ENCODE measurements at regions not wholly inside any gene's neighbourhood (a gene's known extent, or its start where the extent isn't known, plus 50 kb on each side); places are given as distances from the start of the nearest gene placed in this dataset.

DNA sequence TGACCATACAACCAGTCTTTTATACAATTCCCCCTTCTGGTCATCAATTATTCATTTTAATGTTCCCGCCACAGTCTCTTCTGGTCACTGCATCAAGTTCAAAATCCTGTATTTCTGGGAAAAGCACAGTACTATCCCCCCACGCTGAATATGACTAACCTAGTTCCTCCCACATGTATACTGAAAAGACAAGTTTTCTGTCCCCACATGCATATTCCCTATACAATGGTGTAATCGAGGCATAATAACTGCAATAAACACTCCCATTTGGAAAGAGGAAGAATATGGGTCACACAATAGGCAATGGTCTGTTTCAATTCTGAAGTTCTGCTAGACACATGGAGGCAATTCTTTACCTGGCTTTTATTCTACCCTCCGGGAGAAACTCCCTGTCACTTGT, 344.9 kb downstream of the EFNA5 start:
- DNase-seq (ENCODE audit: low spot score), result no peak

- DNase-seq (ENCODE audit: low spot score), result no peak
Measured at GRCh38 chr5:107324809-107325208, 345.9 kb downstream of the EFNA5 start.

DNA sequence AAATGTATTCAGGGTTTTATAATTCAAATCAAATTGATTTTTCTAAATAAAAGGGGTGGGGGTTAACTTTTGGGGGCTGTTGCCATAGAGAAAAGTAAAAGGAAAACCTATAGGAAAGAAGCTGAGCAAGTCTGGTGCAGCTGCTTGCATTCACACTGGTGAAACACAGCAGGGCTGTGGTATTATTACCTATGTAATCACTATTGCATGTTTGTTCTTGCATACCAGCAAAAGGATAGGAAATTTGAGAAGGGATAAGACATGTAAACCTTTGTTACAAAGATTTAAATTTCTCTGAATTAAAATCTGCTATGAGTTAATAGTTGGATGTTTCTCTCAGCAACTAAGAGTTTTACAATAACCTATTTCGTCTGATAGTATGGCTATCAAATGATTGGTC, 346.7 kb downstream of the EFNA5 start:
- no peak for DNase-seq (ENCODE audit: low spot score)

- no peak for DNase-seq (ENCODE audit: low spot score)
Measured at GRCh38 chr5:107323536-107323935, 347.2 kb downstream of the EFNA5 start.

DNA sequence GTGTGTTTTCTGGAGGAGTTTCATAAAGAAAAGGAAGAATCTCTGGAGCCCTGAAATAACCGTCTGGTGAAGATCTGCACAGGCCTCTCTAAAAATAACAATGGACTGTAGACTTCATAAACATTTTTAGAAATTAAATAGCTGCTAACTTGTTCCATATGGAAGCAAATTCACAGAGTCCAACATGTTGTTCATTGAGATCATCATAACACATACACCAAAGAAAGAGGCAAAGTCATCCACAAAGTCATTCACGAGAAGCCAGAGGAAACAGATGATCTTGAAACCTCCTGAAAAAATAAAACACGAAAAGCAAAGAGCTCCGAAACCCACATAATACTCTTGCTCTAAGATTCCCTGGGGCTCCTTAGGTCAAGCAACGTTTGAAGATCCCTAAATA, 347.8 kb downstream of the EFNA5 start:
- DNase-seq (ENCODE audit: low spot score), result no peak

- DNase-seq (ENCODE audit: low spot score), result no peak
Measured at GRCh38 chr5:107321906-107322305, 348.8 kb downstream of the EFNA5 start.

GRCh38 chr5:107320846-107321245, 349.9 kb downstream of the EFNA5 start:
- no peak for DNase-seq (ENCODE audit: low spot score)

DNA sequence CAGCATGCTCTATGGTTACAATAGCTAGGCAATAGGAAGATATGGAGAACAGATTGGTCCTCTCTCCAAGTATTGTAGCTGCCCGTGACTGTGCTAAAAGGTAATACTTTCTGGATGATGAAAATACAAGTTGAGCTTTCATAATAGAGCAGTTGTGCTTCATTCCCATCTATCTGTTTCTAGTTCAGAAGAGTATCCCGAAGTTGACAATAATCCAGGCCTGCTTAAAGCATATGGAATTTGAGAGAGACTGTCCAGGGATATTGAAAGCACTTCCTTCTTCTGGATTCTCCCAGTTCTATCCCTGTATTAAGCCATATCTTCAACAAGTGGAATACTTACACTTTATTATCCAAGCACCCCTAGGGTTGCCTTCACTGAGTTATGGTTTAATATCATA, 350.4 kb downstream of the EFNA5 start:
- DNase-seq (ENCODE audit: low spot score), result no peak

DNA sequence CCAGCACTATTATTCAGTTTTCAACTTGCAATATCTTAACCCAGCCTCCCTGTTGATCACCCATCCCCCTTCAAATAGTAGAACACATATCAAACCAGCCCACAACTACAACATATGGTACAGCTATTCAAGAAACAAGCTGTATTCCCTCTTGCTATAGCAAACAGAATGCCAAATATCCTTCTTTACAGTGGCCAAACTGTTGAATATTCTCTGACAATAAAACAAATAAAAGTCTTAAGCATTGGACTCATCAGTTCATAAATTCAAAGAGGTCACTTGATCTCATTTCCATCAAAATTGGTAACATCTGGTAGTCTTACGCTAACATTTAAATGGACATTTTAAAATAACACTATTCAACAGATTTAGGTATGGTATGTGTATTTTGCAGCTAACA, 350.8 kb downstream of the EFNA5 start:
- DNase-seq (ENCODE audit: low spot score), result no peak

GRCh38 chr5:107314330-107314729, 356.4 kb downstream of the EFNA5 start:
- no peak for DNase-seq (ENCODE audit: low spot score)

DNA sequence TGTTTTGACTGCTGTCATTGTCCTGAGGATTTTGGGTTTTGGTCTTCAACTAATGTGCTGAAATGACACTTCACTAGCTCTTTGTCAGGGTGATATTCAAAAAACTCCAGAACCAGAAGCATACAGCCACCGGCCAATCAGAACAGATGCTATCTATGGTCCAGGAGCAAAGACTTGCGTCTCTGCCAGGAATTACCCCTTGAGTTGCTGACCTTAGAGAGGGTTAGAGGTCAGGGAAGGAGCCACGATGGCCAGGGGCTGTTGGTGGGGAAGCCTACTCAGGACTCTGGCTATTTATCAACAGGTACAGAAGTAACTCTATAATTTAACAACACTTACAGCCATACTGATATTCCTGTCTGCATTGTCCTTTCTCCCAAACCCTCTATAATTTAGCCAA, 356.8 kb downstream of the EFNA5 start:
- no peak for DNase-seq (ENCODE audit: low spot score)

- DNase-seq (ENCODE audit: low spot score), result no peak
Measured at GRCh38 chr5:107313098-107313497, 357.6 kb downstream of the EFNA5 start.

GRCh38 chr5:107310181-107310580, 360.6 kb downstream of the EFNA5 start:
- DNase-seq (ENCODE audit: low spot score), result no peak

DNA sequence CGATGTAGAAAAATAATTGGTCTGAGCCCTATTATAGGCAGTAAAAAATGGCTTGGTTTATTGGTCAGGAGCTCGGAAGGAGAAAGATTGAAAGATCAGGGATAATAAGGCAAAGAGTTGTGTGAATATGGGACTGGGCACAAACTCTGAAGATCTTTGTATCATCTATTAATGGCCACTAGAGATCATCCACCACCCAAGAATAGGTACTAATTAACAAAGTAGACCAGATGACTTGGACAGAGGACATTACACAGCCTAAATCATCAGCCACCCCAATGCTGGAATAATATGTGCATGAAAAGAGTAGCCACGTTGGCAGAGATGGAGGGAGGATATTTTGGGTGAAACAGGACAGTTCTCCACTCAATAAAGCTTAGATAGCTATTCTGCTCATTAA, 364.1 kb downstream of the EFNA5 start:
- DNase-seq (ENCODE audit: low spot score), result no peak

DNA sequence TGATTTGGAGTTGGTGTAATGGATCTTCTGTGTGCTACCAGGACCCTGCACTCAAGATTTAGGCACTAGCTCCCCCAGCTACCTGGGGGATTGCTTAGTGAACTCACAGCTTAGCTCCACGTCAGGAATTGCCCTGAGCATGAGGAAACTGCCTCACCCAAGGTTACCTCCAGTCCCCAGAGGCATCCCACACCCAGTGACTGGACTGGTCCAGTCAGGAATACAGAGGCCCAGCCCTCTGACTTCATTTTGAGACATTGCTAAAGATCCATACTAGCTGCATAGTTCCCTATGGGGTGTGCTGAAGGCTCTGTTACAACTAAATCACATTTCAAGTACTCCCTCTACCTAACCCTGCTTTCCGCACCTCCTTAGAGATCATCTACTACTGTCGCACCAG, 364.7 kb downstream of the EFNA5 start:
- no peak for DNase-seq (ENCODE audit: low spot score)

- no peak for DNase-seq (ENCODE audit: low spot score)
Measured at GRCh38 chr5:107304684-107305083, 366.1 kb downstream of the EFNA5 start.

GRCh38 chr5:107303171-107303968, 367.4 kb downstream of the EFNA5 start:
- DNase-seq (ENCODE audit: low spot score), result no peak

- DNase-seq (ENCODE audit: low spot score), result no peak
Measured at GRCh38 chr5:107302441-107302840, 368.3 kb downstream of the EFNA5 start.

- DNase-seq (ENCODE audit: low spot score), result no peak
Measured at GRCh38 chr5:107301999-107302398, 368.7 kb downstream of the EFNA5 start.

GRCh38 chr5:107300721-107301327, 369.9 kb downstream of the EFNA5 start:
- no peak for DNase-seq (ENCODE audit: low spot score)

- no peak for DNase-seq (ENCODE audit: low spot score)
Measured at GRCh38 chr5:107296572-107296971, 374.2 kb downstream of the EFNA5 start.

DNA sequence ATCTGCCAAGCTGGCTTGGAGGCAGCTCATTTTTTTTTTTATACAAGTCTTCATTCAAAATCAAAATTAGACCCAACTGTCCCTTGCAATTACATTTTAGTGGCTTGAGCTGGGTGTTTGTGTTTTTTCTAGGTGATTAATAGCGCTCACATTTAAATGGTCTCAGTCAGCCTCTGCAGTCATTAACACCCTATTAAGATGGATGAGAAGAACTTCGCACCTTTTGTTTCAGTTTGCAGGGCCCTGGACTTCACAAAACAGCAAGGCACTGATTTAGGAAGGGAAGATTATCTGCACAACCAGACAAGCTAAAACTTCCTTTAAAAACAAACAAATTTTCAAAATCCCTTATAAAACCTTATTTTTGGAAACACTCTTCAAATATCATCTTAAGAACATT, 374.8 kb downstream of the EFNA5 start:
- DNase-seq (ENCODE audit: low spot score), result no peak

- no peak for DNase-seq (ENCODE audit: low spot score)
Measured at GRCh38 chr5:107294669-107295068, 376.1 kb downstream of the EFNA5 start.

- peak; percentile 43 for DNase-seq (ENCODE audit: low spot score)
Measured at GRCh38 chr5:107294211-107294550, 376.6 kb downstream of the EFNA5 start.

All from pons (tissue), 1 donor.